GM12872 (cell line): ENCODE measurements at regions not wholly inside any gene's neighbourhood (a gene's known extent, or its start where the extent isn't known, plus 50 kb on each side); places are given as distances from the start of the nearest gene placed in this dataset.

Experiments
- TF ChIP-seq, protein P1 (sequence below): IDR thresholded peaks from 3 replicates; pipeline ENCODE4 v1.5.1; 2011; ENCODE audit warnings: low read depth, mild to moderate bottlenecking, low read length, moderate library complexity; ENCODE audit not compliant: insufficient read depth

DNA sequence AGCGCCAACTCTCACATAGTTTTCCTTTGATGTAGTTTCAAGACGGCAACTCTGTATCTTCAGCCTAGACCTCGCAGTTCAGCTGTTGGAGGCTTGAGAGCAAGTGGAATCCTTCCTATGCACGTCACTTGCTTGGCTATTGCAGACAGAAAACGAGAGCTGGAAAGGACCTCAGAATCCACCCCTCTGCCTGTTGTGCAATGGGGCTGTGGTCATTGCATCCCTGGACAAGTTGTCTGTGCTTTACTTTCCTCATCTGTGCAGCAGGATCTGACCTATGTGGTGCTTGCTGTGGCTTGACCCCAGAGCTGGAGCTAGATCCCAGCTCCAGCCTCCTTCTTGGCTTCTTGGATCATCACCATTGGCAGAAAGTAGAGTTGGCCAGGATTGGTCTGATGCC is 50.0 kb upstream of the IGSF21 start:
- TF ChIP-seq, protein P1, sequence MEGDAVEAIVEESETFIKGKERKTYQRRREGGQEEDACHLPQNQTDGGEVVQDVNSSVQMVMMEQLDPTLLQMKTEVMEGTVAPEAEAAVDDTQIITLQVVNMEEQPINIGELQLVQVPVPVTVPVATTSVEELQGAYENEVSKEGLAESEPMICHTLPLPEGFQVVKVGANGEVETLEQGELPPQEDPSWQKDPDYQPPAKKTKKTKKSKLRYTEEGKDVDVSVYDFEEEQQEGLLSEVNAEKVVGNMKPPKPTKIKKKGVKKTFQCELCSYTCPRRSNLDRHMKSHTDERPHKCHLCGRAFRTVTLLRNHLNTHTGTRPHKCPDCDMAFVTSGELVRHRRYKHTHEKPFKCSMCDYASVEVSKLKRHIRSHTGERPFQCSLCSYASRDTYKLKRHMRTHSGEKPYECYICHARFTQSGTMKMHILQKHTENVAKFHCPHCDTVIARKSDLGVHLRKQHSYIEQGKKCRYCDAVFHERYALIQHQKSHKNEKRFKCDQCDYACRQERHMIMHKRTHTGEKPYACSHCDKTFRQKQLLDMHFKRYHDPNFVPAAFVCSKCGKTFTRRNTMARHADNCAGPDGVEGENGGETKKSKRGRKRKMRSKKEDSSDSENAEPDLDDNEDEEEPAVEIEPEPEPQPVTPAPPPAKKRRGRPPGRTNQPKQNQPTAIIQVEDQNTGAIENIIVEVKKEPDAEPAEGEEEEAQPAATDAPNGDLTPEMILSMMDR = no peak
